ENCODE measurements at regions not wholly inside any gene's neighbourhood (a gene's known extent, or its start where the extent isn't known, plus 50 kb on each side); places are given as distances from the start of the nearest gene placed in this dataset.
A peak's percentile ranks its signal among the peaks of the same experiment; 100 is the strongest.

DNA sequence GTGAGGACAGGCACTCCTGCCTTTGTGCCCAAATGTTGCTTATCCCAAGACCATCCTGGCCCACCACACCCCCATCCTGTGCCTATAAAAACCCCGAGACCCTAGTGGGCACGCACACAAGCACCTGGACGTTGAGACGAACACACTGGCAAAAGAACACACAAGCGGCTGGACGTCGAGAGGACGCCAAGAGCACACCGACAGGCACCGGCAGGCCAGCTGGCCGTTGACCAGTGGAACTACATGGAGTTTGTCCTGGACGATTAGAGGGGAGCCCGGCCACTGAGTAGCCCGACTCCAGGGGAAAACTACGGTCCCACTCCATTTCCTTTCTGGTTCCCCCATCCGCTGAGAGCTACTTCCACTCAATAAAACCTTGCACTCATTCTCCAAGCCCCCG lies 301.7 kb downstream of the PCDH10 start:
- DNase-seq (ENCODE audit: low read depth, low spot score), result no peak
- no peak overlapping the region for H3K4me3 ChIP-seq (ENCODE audit: low read length)

DNA sequence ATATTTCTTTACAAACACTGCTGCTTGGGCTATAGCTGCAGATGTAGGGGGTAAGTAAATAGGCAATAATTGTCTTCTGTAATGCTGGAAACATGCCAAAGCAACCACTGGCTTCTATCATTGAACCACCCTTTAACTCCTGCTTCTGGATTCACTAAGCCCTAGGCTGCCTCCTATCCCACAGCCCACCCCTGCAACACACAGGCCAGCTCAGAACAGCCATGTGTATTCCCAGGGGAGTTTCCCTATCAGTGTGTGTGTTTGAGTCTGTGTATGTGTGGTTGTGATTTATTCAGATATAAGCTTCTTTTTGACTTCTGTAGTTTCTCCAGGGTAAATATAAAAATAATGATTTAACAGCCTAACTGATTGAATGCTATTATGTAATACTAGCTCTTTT lies 291.3 kb downstream of the PCDH10 start:
- no peak for DNase-seq (ENCODE audit: low read depth, low spot score)
- no peak overlapping the region for H3K4me3 ChIP-seq (ENCODE audit: low read length)

DNA sequence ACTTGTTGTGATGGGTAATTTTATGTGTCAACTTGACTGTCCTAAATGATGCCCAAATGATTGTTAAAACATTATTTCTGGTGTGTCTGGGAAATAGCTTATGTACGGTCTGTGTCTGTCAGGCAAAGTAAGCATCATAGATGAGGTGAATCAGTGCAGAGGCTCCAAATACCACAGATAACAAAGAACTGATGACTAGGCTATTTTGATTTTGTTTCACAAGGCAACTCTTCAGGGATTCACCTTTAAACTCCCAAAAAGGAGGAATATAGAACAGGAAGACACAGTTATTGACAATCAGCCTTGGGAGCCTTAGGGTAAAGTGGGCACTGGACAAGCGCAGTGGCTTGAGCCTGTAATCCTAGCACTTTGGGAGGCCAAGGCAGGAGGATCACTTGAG lies 290.7 kb downstream of the PCDH10 start:
- no peak for DNase-seq (ENCODE audit: low read depth, low spot score)
- H3K4me3 ChIP-seq (ENCODE audit: low read length), result no peak overlapping the region

DNA sequence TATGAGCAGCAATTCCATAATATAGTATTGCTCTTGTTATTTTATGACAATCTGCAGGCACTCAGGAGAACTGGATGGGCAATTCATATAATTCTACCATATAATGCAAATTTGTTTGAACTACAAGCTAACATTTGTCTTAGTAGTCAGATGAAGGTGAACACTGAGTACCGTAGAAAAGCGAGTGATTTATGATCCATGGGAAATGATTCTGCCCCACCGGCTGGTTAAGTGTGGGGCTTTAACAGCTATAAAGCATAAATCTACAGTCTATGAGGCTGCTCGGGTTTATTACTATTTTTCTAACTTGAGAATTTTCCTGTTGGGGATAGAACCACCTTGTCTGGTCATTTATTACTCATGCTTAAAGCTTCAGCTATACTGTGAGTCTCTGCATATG lies 275.5 kb downstream of the PCDH10 start:
- no peak overlapping the region for H3K4me3 ChIP-seq (ENCODE audit: low read length)
- DNase-seq (ENCODE audit: low read depth, low spot score), result no peak

DNA sequence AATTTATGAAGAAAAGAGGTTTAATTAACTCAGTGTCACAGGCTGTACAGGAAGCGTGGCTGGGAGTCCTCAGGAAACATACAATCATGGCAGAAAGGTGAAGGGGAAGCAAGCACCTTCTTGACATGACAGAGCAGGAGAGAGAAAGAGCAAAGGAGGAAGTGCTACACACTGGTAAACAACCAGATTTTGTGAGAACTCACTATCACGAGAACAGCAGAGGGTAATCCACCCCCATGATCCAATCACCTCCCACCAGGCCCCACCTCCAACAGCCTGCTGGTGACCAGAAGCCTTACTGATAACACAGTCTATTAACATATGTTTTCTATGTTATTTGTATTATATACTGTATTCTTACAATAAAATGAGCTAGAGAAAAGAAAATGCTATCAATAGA lies 254.8 kb downstream of the PCDH10 start:
- H3K4me3 ChIP-seq (ENCODE audit: low read length), result no peak overlapping the region
- DNase-seq (ENCODE audit: low read depth, low spot score), result no peak

DNA sequence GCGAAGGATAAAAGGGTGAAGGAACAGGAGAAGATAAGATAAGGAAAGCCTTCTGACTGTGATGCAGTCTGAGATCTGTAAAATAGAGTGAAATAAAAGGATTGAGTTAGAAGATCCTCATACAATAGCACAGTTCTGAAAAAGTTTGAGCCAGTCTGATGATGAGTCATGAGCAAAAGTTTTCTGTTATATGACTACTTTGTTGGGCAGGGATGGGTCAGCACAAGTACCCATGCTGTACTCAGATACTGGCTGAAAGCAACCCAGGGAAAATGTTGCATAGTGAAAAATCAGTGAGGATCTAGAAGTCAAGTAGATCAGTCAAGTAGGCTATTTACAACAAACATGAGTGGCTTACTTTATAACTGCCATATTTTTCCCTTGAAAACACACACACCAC lies 253.5 kb downstream of the PCDH10 start:
- no peak for DNase-seq (ENCODE audit: low read depth, low spot score)
- H3K4me3 ChIP-seq (ENCODE audit: low read length), result no peak overlapping the region

DNA sequence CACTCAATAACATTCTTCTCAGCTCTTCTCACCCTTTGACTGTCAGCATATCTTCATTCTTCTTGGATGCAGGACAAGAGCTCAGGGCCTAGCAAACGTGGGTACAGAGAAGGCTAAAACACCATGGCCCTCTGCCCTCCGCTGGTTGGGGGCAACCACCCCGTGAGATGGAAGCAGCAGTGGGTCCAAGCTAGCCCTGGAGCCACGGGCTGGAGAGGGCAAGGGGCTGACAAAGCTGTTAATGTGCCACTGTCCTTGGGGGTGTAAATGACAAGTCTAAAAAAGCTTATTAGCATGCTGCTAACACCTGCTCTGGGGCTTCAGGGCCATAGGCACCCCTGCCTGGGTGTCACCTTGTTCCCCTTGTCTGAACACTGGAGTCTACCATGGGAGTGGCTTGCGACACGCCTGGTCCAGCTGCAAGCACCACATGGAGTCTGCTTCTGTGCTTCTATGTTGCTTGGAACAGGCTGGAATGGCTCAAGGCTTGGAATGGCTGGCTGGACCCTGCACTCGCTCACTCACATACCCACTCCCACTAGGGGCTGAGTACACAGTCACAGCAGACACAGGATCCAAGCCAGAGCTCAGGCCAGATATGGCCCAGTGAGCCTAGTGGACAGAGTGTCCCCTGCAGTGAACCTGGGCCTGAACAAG lies 246.0 kb downstream of the PCDH10 start:
- no peak for DNase-seq (ENCODE audit: low read depth, low spot score)
- no peak overlapping the region for H3K4me3 ChIP-seq (ENCODE audit: low read length)

DNA sequence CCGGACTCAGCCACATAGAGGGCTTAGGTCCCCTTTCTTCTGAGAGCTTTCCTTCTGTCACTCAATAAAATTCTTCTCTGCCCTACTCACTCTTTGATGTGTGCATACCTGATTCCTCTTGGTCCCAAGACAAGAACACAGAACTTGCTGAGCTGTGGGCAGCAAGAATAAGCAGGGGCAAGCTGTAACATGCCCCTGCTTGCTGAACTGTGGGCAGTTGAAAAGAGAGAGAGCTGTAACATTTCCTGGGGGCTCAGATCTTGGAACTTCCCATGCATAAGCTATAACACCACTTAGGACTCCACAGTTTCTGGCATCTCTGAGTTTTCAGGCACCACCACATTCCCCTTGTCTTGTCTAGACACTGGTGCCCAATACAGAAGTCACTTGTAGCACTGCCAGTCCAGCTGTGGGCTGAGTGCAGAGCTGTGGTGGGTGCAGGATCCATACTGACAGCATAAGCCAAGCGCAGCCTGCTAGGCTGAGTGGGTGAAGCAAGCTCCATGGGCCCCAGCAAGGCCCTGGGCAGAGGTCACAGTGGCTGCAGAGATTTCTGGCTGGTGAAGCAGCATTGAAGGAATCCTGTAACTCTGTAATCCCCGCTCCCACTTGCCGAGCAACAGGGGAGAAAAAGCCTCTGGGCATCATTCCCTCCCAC lies 241.2 kb downstream of the PCDH10 start:
- no peak overlapping the region for H3K4me3 ChIP-seq (ENCODE audit: low read length)
- no peak for DNase-seq (ENCODE audit: low read depth, low spot score)

DNA sequence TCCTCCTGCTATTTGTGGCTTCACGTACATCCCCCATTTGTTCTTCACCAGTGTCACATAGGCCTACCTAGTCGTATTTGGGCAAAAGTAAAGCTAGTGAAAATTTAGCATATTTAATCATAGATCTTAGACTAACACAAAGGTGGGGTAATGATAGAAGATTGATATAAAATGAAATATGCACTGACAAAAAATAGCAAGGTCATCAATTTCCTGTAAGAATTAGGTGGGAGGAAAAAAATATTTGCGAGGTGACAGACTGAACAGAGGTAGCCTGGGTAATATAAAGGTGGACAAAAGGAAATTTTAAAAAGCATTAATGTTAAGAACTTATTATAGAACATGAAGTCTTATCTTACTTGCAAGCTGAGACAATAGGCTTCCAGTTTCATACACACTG lies 239.9 kb downstream of the PCDH10 start:
- H3K4me3 ChIP-seq (ENCODE audit: low read length), result no peak overlapping the region
- no peak for DNase-seq (ENCODE audit: low read depth, low spot score)

DNA sequence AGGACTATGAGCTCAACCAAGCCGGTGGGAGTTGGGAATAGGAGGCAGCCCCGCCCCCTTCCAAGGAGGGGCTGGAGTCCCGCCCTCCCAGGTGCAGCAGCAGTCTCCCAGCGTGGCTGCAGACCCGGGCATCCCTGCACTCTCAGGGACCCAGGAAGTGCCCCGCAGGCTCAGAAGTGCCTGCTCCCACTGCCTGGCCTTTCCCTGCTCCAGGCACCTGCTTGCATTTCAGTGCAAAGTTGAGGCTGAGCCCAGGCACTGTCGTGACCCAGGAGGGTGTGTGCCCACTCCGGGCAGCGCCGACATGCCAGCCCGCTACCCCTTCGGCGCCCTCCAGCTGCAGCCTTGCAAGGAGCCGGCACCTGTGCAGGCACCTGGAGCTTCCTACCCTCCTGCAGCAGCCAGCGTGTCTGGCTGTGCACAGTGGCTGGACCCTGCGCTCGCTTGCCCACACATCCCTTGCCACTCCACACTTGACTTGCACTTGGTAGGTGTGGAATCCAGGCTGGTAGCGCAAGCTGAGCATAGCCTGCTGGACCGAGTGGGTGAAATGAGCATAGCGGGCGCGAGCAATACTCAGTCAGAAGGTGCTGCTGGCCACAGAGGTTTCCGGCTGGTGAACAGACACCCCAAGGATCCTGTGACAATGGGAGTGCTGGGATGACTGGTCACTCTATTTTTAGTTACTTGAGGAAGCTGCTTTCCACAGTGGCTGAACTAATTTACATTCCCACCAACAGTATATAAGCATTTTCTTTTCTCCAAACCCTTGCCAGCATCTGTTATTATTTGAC lies 236.3 kb downstream of the PCDH10 start:
- no peak for DNase-seq (ENCODE audit: low read depth, low spot score)
- no peak overlapping the region for H3K4me3 ChIP-seq (ENCODE audit: low read length)

DNA sequence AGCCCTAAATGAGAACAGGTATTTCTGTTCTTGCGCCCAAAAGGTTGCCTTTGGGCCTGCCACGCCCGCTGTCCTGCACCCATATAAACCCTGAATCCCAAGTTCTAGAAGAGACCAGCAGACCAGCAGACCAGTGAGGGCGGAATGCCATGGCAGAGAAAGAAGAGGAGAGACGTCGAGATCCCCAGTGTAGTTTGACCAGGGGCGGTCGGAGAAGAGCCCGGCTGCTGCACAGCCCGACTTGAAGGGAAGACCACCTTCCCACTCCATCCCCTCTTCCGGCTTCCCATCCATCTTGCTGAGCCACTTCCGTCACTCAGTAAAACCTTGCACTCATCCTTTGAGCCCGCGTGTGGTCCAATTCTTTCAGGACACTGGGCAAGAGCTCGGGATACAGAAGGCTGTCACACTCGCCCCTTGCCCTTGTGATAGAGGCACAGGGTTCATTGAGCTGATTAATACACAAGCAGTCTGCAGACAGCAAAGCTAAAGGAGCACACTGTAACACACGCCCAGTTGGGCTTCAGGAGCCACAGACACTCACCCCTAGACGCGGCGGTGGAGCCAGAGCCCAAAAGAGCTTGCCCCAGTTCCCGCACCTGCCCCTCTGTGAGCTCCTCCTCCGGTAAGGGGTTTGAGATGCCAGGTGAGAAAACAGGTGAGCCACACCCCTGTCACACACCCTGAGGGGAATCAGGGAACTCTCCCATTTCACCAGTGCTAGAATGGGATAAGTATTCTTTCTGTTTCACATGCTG lies 230.8 kb downstream of the PCDH10 start:
- DNase-seq (ENCODE audit: low read depth, low spot score), result no peak
- H3K4me3 ChIP-seq (ENCODE audit: low read length), result no peak overlapping the region

DNA sequence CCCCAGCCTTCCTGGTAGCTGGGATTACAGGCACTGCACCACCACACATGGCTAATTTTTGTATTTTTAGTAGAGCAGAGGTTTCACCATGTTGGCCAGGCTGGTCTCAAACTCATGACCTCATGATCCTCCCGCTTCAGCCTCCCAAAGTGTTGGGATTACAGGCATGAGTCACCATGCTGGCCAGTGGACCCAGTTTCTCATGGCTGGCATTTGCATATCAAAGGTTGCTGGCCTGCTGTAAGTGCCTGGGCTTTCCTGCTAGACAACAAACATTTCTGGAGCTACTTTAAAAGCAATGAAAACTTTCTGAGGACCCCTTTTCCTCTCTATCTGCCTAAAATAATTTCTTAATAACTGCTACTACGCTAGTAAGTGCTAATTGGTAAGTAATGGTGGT lies 228.2 kb downstream of the PCDH10 start:
- H3K4me3 ChIP-seq (ENCODE audit: low read length), result no peak overlapping the region
- no peak for DNase-seq (ENCODE audit: low read depth, low spot score)

DNA sequence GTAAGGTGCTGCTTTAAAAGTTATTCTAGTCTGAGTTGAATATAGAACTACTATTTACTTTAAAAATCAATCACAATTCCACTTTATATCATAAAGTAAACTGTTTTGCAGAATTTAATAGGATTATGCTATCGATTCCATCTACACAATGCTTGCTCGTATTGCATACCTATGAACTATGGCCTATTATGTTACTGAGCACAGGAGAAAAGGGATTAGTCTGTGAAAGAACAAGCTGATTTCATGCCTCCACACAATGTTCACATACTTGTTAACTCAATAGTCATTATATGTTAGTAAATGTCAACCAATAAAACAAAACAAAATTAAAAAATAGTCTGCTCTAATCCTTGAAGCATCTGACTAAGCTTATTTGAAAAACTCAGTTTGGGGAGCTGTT lies 223.6 kb downstream of the PCDH10 start:
- H3K4me3 ChIP-seq (ENCODE audit: low read length), result no peak overlapping the region
- no peak for DNase-seq (ENCODE audit: low read depth, low spot score)

DNA sequence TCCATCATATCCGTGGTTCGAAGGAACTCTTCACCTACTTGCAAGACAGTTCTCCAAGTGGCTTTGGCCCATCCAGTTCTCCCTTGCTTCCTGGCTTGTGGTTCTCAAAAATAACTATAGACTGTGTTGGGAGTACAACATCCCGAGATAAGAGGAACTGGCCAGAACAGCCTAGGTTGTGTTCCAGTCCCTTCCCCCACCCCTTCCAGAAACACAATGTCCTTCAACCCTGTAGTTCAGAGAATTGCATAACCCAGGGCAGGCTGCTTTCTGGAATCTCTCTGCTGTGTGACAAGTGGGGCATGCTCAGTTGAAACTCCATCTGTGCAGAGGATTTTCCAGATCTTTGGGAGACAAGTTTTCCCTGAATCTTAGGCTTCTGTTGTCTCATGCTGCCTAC lies 206.5 kb downstream of the PCDH10 start:
- H3K4me3 ChIP-seq (ENCODE audit: low read length), result no peak overlapping the region
- no peak for DNase-seq (ENCODE audit: low read depth, low spot score)

DNA sequence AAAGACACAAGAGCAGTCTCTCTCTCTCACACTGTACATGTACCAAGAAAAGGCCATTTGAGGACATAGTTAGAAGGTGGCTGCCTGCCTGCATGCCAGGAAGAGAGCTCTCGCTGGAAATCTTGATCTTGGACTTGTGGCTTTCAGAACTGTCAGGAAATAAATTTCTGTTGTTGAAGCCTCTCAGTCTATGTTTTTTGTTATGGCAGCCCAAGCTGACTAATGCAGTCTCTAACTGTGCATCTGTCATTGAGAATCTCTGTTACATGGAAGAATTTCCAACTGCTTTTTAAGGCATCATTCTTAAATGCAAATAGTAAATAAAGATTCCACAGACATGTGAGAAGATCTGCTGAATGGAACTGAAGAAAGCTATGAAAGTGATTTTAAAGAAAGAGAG lies 198.3 kb downstream of the PCDH10 start:
- no peak overlapping the region for H3K4me3 ChIP-seq (ENCODE audit: low read length)
- no peak for DNase-seq (ENCODE audit: low read depth, low spot score)

DNA sequence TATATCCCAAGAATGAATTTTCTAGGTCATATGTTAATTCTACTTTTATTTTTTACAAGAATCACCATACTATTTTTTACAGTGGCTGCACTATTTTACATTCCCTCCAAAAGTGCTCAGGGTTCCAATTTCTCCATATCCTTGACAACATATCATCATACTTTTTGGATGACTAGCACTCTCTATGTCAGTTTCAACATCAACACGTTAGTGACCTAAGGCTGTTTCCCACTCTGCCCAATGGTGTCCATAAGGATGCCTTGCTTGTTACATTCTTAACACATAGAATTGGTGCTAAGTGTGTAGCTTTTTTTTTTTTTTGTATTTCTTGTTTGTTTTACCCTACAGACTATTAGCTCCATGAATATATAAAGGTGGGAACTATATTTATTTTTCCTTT lies 175.4 kb downstream of the PCDH10 start:
- no peak overlapping the region for H3K4me3 ChIP-seq (ENCODE audit: low read length)

DNA sequence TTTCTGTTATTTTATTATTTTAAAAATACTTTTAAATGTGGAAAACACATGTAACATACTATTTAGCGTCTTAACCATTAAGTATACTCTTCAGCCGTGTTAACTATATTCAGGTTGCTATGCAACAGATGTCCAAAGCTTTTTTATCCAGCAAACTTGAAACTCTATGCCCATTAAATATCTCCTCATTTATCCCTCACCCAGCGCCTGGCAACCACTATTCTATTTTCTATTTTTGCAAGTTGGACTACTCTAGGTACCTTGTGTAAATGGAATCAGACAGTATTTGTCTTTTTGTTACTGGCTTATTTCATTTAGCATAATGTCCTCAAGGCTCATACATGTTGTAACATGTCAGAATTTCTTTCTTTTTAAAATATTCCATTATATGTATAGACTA lies 174.6 kb downstream of the PCDH10 start:
- no peak for DNase-seq (ENCODE audit: low read depth, low spot score)

More for the DNA sequence above, 175.4 kb downstream of the PCDH10 start:
- no peak for DNase-seq (ENCODE audit: low read depth, low spot score)

DNA sequence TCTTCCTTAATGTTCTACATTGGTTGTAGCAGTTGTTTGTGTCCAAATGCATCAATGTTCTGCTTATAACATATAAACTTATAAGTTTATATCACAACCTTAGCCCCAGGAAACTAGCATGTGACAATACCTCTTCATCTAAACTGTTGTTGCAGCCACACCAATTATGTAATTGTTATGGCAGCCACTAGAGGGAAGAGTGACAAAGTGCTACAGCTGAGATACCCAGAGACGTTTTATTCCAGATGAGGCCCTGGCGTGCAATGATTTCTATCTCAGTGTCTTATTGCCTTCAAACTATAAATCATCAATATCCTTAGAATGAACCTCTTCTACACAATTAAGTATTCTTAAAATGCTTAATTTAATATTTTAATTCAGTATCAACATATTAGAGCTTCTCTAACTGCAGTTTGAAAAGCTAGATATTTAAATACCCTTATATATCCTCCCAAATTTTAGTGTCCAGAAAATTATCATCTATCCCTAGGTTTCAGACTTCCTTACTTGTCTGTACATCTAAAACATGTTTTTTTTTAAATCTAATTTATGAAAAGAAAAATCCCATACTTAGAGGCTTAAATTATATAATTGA lies 171.6 kb downstream of the PCDH10 start:
- no peak overlapping the region for H3K4me3 ChIP-seq (ENCODE audit: low read length)
- peak; percentile 39 for DNase-seq (ENCODE audit: low read depth, low spot score)

More for the DNA sequence above, 174.6 kb downstream of the PCDH10 start:
- H3K4me3 ChIP-seq (ENCODE audit: low read length), result no peak overlapping the region

DNA sequence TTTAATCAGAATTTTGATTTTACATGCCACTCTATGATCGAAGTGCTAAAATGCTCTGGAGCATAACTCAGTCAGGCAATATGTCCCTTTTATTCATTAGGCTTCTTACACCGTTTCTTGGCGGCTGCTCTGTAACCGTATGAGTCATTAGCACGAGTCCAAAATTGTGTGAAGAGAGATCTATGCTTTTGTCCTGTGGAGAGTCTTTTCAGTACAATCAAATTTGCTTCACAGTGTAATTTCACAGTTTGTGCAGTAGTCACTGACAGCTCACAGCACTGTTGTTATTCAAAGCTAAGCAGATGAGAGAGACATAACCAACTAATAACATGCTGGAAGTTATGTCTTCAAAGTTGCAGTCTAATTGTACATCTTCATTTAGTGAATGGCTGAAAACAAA lies 167.8 kb downstream of the PCDH10 start:
- H3K4me3 ChIP-seq (ENCODE audit: low read length), result no peak overlapping the region
- no peak for DNase-seq (ENCODE audit: low read depth, low spot score)

All from Jurkat, Clone E6-1 (cell line).